Natural killer cell (primary cell): ENCODE measurements at regions not wholly inside any gene's neighbourhood (a gene's known extent, or its start where the extent isn't known, plus 50 kb on each side); places are given as distances from the start of the nearest gene placed in this dataset.

Experiments
- ATAC-seq, 3 donors: fragments of 150-1000 bp in 2 of 3; fragments of 200-7000 bp in 1 of 3; cut with Tn5 transposase; 1 replicate in 1 of 3; 2 replicates in 2 of 3; pipeline ENCODE4 v1.10.0; 2021; ENCODE audit warnings: mild to moderate bottlenecking in 2 of 3, moderate library complexity in 2 of 3
- DNase-seq, 2 donors: peaks; one replicate each; pipeline versions ENCODE4 v3.0.0 to v3.0.0-alpha.2; 2013 to 2021; ENCODE audit warnings: mixed read lengths in 1 of 2
- H3K27ac ChIP-seq: one replicate; pipeline ENCODE4 v1.5.1; 2013; ENCODE audit warnings: mild to moderate bottlenecking, low read length
- H3K27me3 ChIP-seq: one replicate; pipeline ENCODE4 v1.6.1; 2013; ENCODE audit warnings: low read length; ENCODE audit not compliant: control insufficient read depth, insufficient read depth
- H3K36me3 ChIP-seq: one replicate; pipeline ENCODE4 v1.6.1; 2013; ENCODE audit warnings: low read length; ENCODE audit not compliant: control insufficient read depth, insufficient read depth
- H3K4me1 ChIP-seq: one replicate; pipeline ENCODE4 v1.6.1; 2013; ENCODE audit warnings: low read length; ENCODE audit not compliant: control insufficient read depth, insufficient read depth
- H3K4me3 ChIP-seq: one replicate; pipeline ENCODE4 v1.5.1; 2013; ENCODE audit warnings: low read length
- H3K9me3 ChIP-seq: one replicate; pipeline ENCODE4 v1.6.1; 2013; ENCODE audit warnings: low read length; ENCODE audit not compliant: control insufficient read depth, insufficient read depth
- H3K27ac Mint-ChIP-seq, 2 donors: one replicate each; pipeline ENCODE4 v1.8.0; 2022; ENCODE audit warnings: mild to moderate bottlenecking in 2 of 2, mixed read lengths in 2 of 2, moderate library complexity in 1 of 2
- H3K27me3 Mint-ChIP-seq, 2 donors: one replicate each; pipeline ENCODE4 v1.8.0; 2022; ENCODE audit warnings: low read depth in 2 of 2, mixed read lengths in 2 of 2
- H3K36me3 Mint-ChIP-seq: one replicate; pipeline ENCODE4 v1.8.0; 2022; ENCODE audit warnings: mixed read lengths
- H3K4me1 Mint-ChIP-seq, 2 donors: one replicate each; pipeline ENCODE4 v1.8.0; 2022; ENCODE audit warnings: mixed read lengths in 2 of 2
- H3K4me3 Mint-ChIP-seq: one replicate; pipeline ENCODE4 v1.8.0; 2022; ENCODE audit warnings: mild to moderate bottlenecking, moderate library complexity, mixed read lengths
- H3K9me3 Mint-ChIP-seq, 2 donors: one replicate each; pipeline ENCODE4 v1.8.0; 2022; ENCODE audit warnings: mixed read lengths in 2 of 2
- WGBS: methylation state at CpG from one replicate; pipeline ENCODE4 v1.1.7; 2013; ENCODE audit warnings: missing lambda C conversion rate; ENCODE audit not compliant: insufficient coverage; 5-methylcytosine and 5-hydroxymethylcytosine counted together
- intact Hi-C: fragments of 100-400 bp; cut with micrococcal nuclease; formaldehyde crosslinking; loops from one replicate; pipeline ENCODE4 v1.14.2; 2022
- TF ChIP-seq, protein P1 (sequence below): fragments of 200-600 bp; IDR thresholded peaks from one replicate; pipeline ENCODE4 v1.8.0; 2022; ENCODE audit warnings: antibody characterized with exemption

DNA sequence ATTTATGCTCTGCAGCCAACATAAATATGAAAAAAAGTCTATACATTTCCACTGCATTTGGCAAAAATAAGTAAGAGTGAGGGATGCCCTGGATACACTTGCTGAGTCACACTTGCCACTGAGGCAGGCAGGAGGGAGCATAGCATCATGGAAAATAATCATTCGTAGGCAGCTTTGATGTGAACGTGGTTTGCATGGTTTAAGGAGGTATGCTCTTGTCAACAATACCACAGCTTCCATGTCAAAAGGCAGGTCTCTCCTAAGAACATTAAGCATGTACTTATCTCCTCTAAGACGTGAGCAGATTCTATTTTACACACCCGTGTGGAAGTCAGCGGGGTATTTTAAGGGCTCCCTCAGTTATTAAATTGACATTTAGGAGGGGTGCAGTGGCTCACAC lies 89.2 kb upstream of the WDR11 start:
- H3K4me3 ChIP-seq: no peak overlapping the region
- H3K36me3 ChIP-seq: no peaks in the 10 kb centered on the region
- no peaks in the 10 kb centered on the region for H3K36me3 Mint-ChIP-seq
- DNase-seq (no peak), ATAC-seq (no peak)
- peaks cover 2% of the 10 kb centered on the region for H3K27me3 ChIP-seq
- H3K9me3 Mint-ChIP-seq: no peaks in the 10 kb centered on the region
- intact Hi-C loops: no loop called here
- no peak overlapping the region for H3K27ac ChIP-seq
- H3K27me3 Mint-ChIP-seq: peaks cover 8 to 16% of the 10 kb centered on the region in 2 donors
- no peak overlapping the region for H3K4me3 Mint-ChIP-seq
- H3K4me1 Mint-ChIP-seq: no peaks in the 10 kb centered on the region
- H3K4me1 ChIP-seq: no peaks in the 10 kb centered on the region
- no peak overlapping the region for H3K27ac Mint-ChIP-seq
- WGBS: 76% methylated on average over 5 of the region's 5 CpGs
- no peaks in the 10 kb centered on the region for H3K9me3 ChIP-seq
- TF ChIP-seq, protein P1, sequence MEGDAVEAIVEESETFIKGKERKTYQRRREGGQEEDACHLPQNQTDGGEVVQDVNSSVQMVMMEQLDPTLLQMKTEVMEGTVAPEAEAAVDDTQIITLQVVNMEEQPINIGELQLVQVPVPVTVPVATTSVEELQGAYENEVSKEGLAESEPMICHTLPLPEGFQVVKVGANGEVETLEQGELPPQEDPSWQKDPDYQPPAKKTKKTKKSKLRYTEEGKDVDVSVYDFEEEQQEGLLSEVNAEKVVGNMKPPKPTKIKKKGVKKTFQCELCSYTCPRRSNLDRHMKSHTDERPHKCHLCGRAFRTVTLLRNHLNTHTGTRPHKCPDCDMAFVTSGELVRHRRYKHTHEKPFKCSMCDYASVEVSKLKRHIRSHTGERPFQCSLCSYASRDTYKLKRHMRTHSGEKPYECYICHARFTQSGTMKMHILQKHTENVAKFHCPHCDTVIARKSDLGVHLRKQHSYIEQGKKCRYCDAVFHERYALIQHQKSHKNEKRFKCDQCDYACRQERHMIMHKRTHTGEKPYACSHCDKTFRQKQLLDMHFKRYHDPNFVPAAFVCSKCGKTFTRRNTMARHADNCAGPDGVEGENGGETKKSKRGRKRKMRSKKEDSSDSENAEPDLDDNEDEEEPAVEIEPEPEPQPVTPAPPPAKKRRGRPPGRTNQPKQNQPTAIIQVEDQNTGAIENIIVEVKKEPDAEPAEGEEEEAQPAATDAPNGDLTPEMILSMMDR: no peak

DNA sequence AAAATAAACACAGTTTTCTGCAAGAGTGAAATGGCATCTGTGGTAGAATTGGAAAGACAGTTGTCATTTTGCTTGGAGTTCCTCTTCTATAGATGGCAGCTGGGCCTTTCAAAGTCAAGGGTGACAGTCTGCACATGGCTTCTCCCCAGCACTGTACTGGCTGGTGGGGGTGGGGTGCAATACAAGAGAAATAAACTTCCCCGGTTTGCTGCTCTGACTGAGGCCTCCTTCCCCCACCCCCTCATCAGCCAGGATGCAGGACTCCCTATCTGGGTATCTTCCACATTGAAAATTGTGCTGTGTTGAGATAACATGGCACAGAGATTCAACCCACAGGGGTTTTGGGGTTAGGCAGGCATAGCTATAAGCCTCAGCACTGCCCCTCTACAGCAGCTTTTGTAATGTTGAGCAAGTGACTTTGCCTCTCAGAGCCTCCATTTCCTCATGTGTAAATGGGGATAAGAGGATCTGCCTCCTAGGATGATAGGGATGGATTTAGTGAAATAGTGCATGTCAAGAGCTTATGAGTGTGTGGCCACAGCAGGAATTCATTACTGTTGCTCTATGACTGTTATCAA lies 85.8 kb upstream of the WDR11 start:
- no peaks in the 10 kb centered on the region for H3K27me3 ChIP-seq
- WGBS: no CpG with 5 or more reads among the region's 1 CpG
- no peaks in the 10 kb centered on the region for H3K9me3 ChIP-seq
- Mint-ChIP-seq H3K9me3 (no peaks in the 10 kb centered on the region), H3K36me3 (no peaks in the 10 kb centered on the region), H3K27ac (no peak overlapping the region), H3K27me3 (peaks cover 0 to 10% of the 10 kb centered on the region in 2 donors), H3K4me3 (no peak overlapping the region), H3K4me1 (no peaks in the 10 kb centered on the region)
- H3K36me3 ChIP-seq: no peaks in the 10 kb centered on the region
- H3K27ac ChIP-seq: no peak overlapping the region
- H3K4me1 ChIP-seq: no peaks in the 10 kb centered on the region
- TF ChIP-seq, protein P1: no peak
- ATAC-seq (no peak), DNase-seq (no peak)
- intact Hi-C loops: no loop called here
- H3K4me3 ChIP-seq: no peak overlapping the region

DNA sequence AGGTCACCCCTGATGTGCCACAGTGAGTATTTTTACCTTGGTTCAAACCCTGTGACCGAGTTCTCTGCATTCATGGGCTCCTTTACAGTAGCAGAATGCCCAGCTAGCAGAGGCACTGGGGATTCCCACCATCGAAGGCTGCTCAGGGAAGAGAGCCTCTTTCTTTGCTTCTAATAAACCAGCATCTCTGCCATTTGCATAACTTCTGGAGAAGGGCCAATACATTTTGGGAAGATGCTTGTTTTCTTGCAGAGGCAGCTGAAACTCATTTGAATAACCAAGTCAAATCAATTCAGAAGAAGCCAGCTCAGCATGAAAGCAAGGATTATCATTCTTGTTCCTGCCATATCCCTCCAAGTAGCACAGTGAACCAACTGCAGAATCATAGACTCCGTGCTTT lies 82.9 kb upstream of the WDR11 start:
- Mint-ChIP-seq H3K4me1 (no peaks in the 10 kb centered on the region), H3K27me3 (peaks cover 11 to 30% of the 10 kb centered on the region in 2 donors), H3K4me3 (no peak overlapping the region), H3K9me3 (no peaks in the 10 kb centered on the region), H3K36me3 (no peaks in the 10 kb centered on the region), H3K27ac (no peak overlapping the region)
- Histone ChIP-seq H3K36me3 (no peaks in the 10 kb centered on the region), H3K27me3 (no peaks in the 10 kb centered on the region), H3K9me3 (no peaks in the 10 kb centered on the region), H3K27ac (no peak overlapping the region), H3K4me1 (no peaks in the 10 kb centered on the region), H3K4me3 (no peak overlapping the region)
- intact Hi-C loops: no loop called here
- TF ChIP-seq, protein P1: no peak
- no peak for ATAC-seq
- WGBS: 74% methylated on average over 3 of the region's 3 CpGs
- no peak for DNase-seq

DNA sequence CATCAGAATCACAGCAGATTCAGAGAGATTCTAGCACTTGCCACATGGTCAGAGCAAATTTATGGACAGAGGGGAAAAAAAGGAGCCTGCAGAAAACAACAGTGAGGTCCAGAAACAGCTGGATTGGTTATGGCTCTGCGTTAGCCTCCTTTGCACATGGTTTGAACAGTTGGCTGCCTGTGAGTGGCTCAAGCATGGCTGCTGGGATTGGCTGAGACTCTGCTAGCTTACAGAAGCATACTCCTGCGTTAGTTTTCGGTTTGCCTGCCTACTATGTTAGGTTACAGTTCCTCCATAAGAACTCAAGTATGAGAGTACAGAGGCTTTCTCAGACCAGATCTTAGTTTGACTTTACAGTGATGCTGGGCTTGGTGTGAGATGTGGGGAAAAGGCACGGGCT lies 80.7 kb upstream of the WDR11 start:
- no peaks in the 10 kb centered on the region for H3K9me3 Mint-ChIP-seq
- no peak overlapping the region for H3K27ac Mint-ChIP-seq
- no peak for DNase-seq
- Histone ChIP-seq H3K27me3 (no peaks in the 10 kb centered on the region), H3K36me3 (no peaks in the 10 kb centered on the region), H3K27ac (no peak overlapping the region), H3K4me1 (no peaks in the 10 kb centered on the region), H3K9me3 (no peaks in the 10 kb centered on the region), H3K4me3 (no peak overlapping the region)
- 87% methylated on average over 4 of the region's 4 CpGs for WGBS
- no peak overlapping the region for H3K4me3 Mint-ChIP-seq
- H3K27me3 Mint-ChIP-seq: peaks cover 13 to 30% of the 10 kb centered on the region in 2 donors
- no peak for ATAC-seq
- intact Hi-C loops: no loop called here
- H3K36me3 Mint-ChIP-seq: no peaks in the 10 kb centered on the region
- TF ChIP-seq, protein P1: no peak
- no peaks in the 10 kb centered on the region for H3K4me1 Mint-ChIP-seq
